HUDEP-2 (cell line): ENCODE measurements at regions not wholly inside any gene's neighbourhood (a gene's known extent, or its start where the extent isn't known, plus 50 kb on each side); places are given as distances from the start of the nearest gene placed in this dataset.
"Not testable (repeated sequence)": the region's sequence is repeated elsewhere in the genome, so short reads cannot be mapped to it uniquely, and the experiment has no call there.

Experiments used
- DNase-seq, 76 experiments: peaks; one replicate each; lab custom pipeline; 2025; ENCODE audit not compliant: unreplicated experiment in 76 of 76; lab: John Stamatoyannopoulos, UW

DNA sequence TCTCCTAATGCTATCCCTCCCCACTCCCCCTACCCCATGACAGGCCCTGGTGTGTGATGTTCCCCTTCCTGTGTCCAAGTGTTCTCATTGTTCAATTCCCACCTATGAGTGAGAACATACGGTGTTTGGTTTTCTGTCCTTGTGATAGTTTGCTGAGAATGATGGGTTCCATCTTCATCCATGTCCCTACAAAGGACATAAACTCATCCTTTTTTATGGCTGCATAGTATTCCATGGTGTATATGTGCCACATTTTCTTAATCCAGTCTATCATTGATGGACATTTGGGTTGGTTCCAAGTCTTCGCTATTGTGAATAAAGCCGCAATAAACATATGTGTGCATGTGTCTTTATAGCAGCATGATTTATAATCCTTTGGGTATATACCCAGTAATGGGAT, 227.5 kb upstream of the PRDM1 start:
- not testable (repeated sequence) for DNase-seq

DNA sequence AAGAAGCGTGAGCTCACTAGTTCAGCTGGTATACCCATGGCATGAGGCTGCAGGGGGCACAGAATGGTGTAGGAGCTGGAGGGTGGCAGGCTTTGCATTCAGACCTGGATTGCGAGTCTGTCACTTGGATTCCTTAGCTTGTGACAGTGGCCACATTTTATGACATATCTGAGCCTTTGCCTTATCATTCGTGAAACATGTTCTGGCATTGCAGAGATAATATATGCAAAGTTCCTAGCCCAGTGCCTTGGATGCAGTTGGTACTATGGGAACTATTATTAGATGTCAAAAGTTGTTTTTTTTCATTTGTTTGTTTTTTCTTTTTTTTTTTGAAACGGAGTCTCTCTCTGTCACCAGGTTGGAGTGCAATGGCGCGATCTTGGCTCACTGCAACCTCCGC, 230.7 kb upstream of the PRDM1 start:
- DNase-seq, result peak in 1 of 76 experiments; percentile 3

GRCh38 chr6:105853979-105854378, 232.2 kb upstream of the PRDM1 start:
- DNase-seq, result not testable (repeated sequence)

DNA sequence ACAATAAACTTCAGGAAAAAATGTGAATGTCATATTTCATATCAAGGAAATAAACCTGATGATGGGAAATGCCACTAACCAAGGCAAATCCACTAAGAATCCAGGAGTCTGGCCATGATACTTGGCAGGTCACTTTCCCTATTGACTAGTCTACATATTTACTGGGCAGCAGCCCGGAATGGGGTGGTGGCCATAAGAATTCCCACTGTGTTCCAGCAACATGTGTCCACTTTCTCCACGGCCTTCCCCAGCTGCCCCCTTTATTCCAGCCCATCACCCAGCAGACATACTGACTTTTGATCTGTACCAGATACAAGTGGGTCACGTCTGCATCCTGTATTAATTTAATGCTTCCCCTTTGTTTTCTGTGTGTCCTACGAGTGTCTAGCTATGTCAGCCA, 234.5 kb upstream of the PRDM1 start:
- DNase-seq, result no peak

GRCh38 chr6:105851113-105851580, 235.0 kb upstream of the PRDM1 start:
- DNase-seq, result no peak

DNA sequence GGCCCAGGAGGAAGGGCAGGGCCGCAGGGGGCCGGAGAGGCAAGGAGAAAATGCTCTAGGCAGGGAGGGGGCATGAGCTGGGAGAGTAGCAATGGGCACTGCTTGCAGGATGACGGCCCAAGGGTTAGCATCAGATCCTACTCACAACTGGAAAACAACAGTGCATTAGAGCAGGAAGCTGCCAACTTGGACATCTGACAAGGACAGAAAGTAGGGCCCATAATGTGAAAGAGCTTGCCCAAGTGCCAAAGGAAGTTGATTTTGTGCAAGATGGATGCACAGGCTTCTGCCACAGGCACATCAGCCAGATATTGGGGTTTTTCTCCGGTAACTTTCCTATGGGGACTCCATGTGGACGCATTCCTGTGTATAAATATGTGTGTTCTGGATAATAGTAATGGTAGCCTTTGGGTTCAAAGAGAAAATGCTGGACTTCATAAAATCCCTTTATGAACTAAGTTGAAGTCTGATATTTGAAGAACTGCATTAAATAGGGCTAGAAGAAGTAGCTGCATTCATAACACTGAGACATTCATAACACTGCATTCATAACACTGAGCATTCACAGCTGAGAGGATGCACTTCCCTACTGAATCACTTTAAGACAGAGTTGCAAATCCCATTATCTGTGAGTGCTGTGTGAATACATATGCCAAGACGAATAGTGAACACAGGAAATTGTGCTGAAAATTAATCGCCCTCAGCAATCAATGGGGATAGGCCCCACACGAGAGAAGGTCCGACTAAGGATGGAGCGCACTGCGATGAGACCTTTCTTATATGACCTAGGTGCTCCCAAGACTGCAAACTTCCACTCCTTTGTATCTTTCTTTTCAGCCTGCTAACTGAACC, 235.6 kb upstream of the PRDM1 start:
- no peak for DNase-seq

GRCh38 chr6:105849746-105850145, 236.4 kb upstream of the PRDM1 start:
- no peak for DNase-seq

GRCh38 chr6:105847433-105847832, 238.7 kb upstream of the PRDM1 start:
- DNase-seq, result no peak

- DNase-seq, result no peak
Measured at GRCh38 chr6:105844275-105844883, 241.8 kb upstream of the PRDM1 start.

DNA sequence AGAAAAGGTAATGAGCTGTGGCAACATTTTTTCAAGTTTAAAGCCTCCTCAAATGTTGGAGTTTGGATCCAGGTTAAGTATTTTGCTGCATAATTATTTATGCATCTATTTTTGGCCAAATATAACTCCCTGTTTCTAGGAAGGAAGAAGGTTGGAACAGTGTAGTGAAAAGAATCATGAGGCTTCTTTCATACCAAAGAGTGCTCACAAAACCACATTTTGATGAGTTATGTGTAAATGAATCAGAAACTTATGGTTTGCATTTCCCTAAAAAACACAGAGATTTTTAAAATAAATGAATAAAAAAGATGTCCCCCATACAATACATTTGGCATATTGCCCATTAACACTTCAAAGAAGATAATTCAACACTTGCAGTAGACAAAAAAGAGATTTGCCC, 246.9 kb upstream of the PRDM1 start:
- no peak for DNase-seq

DNA sequence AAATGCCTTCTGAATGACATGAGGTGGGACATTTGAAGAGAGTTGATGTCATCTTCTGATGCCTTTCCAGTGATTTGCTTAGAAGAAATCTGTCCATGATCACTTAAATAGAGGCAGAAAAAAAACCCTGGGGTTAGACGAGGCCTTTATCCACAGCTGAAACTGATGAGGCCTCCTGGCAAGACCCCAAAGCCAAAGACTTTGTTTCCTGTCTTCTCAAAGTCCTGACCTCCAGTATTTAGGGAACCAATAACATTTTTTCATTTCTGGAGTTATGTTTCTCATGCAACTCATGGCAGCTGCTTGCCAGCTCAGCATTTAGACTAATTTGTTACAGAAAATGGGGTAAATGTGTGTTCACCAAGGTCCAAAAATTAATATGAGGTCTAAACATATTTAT, 248.0 kb upstream of the PRDM1 start:
- DNase-seq, result no peak

DNA sequence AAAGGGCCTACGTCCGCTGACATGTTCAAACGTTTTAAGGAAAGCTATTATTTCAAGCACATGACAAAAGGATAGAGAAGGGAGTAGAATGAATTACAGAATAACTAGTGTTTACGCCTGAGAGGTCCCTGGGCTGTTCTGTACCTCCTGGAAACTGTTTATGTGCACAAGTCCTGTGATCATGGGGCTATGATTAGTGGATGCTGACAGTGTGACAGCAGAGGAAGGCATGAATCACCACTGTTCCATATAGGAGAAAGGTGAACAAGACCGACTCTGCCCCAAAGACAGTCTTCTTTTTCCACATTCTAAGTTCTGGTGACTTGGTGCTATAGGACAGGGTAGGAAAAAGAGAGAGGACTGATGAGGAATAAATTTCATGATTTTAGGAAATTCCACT, 249.2 kb upstream of the PRDM1 start:
- no peak for DNase-seq

GRCh38 chr6:105836379-105836778, 249.8 kb upstream of the PRDM1 start:
- DNase-seq, result no peak

DNA sequence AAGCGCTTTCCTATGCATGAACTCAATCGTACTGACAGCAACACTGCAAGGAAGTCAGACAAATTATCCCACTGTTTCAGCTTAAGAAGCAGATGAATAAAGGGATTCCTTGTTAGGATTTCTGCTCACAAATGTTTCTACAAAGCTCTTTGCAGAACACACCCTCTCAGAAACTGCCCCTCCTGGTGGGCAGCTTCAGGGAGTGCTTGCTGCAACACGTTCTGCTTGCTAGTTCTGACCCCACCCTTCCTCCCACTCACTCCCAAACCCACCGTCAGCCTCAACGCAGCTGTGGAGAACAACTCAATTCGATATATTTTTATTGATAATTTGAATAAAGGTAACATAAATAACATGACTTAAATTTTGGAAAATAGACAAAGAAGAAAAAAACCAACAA, 250.8 kb upstream of the PRDM1 start:
- DNase-seq, result peak in 58 of 76 experiments; percentile 12 to 77 (median 42)

GRCh38 chr6:105833959-105834947, 251.9 kb upstream of the PRDM1 start:
- no peak for DNase-seq

DNA sequence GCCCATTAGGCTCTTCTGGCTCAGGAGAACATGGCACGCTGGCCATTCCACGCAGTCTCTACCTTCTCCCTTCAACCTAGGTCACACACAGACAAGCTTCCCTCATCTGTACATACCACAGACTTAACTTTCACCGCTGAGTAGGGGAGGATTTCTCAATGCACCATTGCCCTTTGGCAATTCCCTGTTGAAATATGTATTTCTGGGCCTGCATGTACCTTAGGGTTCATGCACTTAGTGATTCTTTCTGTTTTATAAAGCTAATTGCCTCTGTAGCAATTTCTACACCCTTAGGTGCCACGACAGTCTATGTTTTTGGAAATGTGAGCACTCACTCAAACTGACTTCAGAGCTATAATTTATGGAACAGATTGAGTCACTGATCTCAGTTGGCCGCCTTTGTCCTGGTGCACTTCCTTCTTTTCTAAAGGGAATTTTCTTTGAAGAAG, 253.8 kb upstream of the PRDM1 start:
- DNase-seq, result no peak

GRCh38 chr6:105831311-105832097, 254.6 kb upstream of the PRDM1 start:
- DNase-seq, result no peak

- DNase-seq, result no peak
Measured at GRCh38 chr6:105825210-105825609, 260.9 kb upstream of the PRDM1 start.

GRCh38 chr6:105824732-105825131, 261.4 kb upstream of the PRDM1 start:
- no peak for DNase-seq

- DNase-seq, result no peak
Measured at GRCh38 chr6:105821777-105822176, 264.4 kb upstream of the PRDM1 start.
